A549 (cell line): ENCODE measurements at regions not wholly inside any gene's neighbourhood (a gene's known extent, or its start where the extent isn't known, plus 50 kb on each side); places are given as distances from the start of the nearest gene placed in this dataset.

Source experiments
- CBX2 ChIP-seq: fragments of 200-600 bp; sonication (generic); IDR thresholded peaks from 2 replicates; pipeline ENCODE4 v1.6.1; 2016; ENCODE audit warnings: low read depth, mild to moderate bottlenecking, borderline replicate concordance
- EP300 ChIP-seq, 2 experiments: fragments of >200 bp; sonication (Bioruptor Twin); formaldehyde crosslinking; IDR thresholded peaks; 2 replicates in 1 of 2; 3 replicates in 1 of 2; pipeline ENCODE4 v1.6.1; 2016 to 2017
- JUNB ChIP-seq: fragments of >200 bp; sonication (Bioruptor Twin); formaldehyde crosslinking; IDR thresholded peaks from 2 replicates; pipeline ENCODE4 v1.6.1; 2016
- MAZ ChIP-seq: fragments of 150-350 bp; IDR thresholded peaks from 2 replicates; pipeline ENCODE4 v1.6.1; 2014; ENCODE audit warnings: antibody characterized with exemption, low read depth, low read length, borderline replicate concordance
- POLR2A ChIP-seq: IDR thresholded peaks from 2 replicates; pipeline ENCODE4 v1.6.1; 2012; ENCODE audit warnings: mild to moderate bottlenecking, low read length
- RAD21 ChIP-seq, 2 experiments: fragments of >200 bp in 1 of 2; sonication (Bioruptor Twin) in 1 of 2; formaldehyde crosslinking in 1 of 2; IDR thresholded peaks in 1 of 2; conservative IDR thresholded peaks in 1 of 2; 2 replicates in 1 of 2; 3 replicates in 1 of 2; pipeline ENCODE4 v1.6.1; 2012 to 2018; ENCODE audit warnings: inconsistent platforms in 1 of 2
- RARB ChIP-seq: fragments of 250-450 bp; sonication (Bioruptor Pico); IDR thresholded peaks from 2 replicates; pipeline ENCODE4 v1.8.0; 2021; ENCODE audit warnings: mild to moderate bottlenecking, moderate library complexity
- SMC3 ChIP-seq: fragments of >200 bp; sonication (Bioruptor Twin); formaldehyde crosslinking; IDR thresholded peaks from 3 replicates; pipeline ENCODE4 v1.6.1; 2018; ENCODE audit warnings: inconsistent platforms
- TF ChIP-seq, protein P1 (sequence below): fragments of >200 bp; sonication (Bioruptor Twin); formaldehyde crosslinking; IDR thresholded peaks from 3 replicates; pipeline ENCODE4 v1.5.1; 2016

DNA sequence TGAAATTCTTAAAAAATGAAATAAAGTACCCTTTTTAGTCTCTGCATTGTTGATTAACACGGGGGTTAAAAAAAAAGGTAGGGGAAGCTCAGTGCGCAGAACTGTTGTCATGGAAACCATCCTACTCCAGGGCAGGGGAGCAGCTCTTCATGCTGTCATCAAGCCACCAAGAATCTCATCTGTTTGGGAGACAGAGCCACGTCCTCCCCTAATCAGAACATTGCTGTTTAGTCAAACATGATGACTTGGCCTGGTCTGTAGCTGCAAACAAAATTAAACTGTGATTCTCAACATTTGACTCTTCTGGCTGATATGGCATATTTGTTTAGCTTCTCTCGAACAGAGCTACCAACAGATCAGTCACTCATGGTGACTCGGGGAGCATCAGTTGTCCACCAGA lies 254.4 kb upstream of the KLF14 start:
- no peak for TF ChIP-seq CBX2
- TF ChIP-seq, protein P1, sequence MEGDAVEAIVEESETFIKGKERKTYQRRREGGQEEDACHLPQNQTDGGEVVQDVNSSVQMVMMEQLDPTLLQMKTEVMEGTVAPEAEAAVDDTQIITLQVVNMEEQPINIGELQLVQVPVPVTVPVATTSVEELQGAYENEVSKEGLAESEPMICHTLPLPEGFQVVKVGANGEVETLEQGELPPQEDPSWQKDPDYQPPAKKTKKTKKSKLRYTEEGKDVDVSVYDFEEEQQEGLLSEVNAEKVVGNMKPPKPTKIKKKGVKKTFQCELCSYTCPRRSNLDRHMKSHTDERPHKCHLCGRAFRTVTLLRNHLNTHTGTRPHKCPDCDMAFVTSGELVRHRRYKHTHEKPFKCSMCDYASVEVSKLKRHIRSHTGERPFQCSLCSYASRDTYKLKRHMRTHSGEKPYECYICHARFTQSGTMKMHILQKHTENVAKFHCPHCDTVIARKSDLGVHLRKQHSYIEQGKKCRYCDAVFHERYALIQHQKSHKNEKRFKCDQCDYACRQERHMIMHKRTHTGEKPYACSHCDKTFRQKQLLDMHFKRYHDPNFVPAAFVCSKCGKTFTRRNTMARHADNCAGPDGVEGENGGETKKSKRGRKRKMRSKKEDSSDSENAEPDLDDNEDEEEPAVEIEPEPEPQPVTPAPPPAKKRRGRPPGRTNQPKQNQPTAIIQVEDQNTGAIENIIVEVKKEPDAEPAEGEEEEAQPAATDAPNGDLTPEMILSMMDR = no peak
- TF ChIP-seq SMC3 = no peak
- no peak for TF ChIP-seq RARB (CRISPR knock-in tag)
- TF ChIP-seq EP300 (IDR thresholded peaks at IDR 0.05) = no peak
- TF ChIP-seq POLR2A = no peak
- TF ChIP-seq RAD21 (conservative IDR thresholded peaks at IDR 0.05 in 1 of 2, IDR thresholded peaks at IDR 0.05 in 1 of 2) = no peak
- TF ChIP-seq MAZ = no peak
- TF ChIP-seq JUNB = no peak
